ENCODE measurements at regions not wholly inside any gene's neighbourhood (a gene's known extent, or its start where the extent isn't known, plus 50 kb on each side); places are given as distances from the start of the nearest gene placed in this dataset.

DNA sequence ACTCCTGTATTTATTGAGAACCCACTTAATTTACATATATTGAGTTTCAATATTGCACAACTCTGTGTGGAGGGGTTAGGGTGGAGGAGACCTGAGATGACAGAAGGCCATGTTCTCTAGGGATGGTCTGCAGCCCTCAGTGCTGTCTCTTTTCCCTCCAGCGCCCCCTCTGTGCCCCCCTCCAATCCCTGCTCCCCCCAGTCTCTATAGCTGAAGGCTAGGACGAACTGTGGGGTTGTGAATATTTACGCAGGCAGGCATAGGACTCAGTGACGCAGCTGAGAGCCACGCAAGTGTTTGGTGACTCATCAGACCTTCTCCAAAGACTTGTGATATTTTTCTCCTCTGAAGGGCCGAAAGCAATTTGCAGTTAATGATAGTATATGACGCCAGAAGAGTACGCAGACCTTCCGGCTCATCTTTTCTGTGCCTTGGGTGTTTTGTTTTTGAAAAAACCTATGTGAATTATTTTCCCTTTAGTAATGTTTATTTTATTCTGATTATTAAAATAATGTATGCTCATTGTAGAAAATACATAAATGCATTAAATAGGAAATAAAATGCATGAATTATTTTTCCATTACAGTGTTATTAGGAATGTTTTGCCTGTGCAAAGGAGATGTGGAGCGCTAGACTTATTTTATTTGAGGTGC lies 85.3 kb downstream of the SLC25A47 start:
- DNase-seq (ENCODE audit: low spot score), result no peak

DNA sequence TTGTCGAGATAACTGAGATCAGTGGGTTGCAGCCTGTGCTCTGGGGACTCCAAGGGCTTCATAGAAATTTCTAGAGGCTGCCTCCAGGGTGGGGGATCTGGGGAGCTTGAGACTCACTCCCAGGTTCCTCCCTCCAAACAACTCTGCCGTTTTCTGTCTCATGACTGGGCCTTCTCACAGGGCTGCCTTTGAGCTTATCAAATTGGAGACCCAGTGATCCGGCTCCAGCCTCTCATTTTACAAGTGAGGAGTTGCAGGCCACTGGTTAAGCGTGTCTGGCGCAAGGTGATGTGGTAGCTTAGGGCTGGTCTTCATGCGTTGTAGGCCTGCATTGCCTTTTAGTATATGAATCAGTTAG lies 85.8 kb downstream of the SLC25A47 start:
- TF ChIP-seq, protein P1, sequence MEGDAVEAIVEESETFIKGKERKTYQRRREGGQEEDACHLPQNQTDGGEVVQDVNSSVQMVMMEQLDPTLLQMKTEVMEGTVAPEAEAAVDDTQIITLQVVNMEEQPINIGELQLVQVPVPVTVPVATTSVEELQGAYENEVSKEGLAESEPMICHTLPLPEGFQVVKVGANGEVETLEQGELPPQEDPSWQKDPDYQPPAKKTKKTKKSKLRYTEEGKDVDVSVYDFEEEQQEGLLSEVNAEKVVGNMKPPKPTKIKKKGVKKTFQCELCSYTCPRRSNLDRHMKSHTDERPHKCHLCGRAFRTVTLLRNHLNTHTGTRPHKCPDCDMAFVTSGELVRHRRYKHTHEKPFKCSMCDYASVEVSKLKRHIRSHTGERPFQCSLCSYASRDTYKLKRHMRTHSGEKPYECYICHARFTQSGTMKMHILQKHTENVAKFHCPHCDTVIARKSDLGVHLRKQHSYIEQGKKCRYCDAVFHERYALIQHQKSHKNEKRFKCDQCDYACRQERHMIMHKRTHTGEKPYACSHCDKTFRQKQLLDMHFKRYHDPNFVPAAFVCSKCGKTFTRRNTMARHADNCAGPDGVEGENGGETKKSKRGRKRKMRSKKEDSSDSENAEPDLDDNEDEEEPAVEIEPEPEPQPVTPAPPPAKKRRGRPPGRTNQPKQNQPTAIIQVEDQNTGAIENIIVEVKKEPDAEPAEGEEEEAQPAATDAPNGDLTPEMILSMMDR (IDR thresholded peaks at IDR 0.05; ENCODE audit: extremely low read depth, insufficient read depth, missing control alignments), result no peak
- DNase-seq (ENCODE audit: low spot score), result no peak
- in situ Hi-C loops (cut with MboI; ENCODE audit: low pct_unique_long_range_greater_than_20kb, low sequenced_read_pairs, unreplicated experiment), result no loop called here

More for the DNA sequence above, 85.3 kb downstream of the SLC25A47 start:
- in situ Hi-C loops (cut with MboI; ENCODE audit: low pct_unique_long_range_greater_than_20kb, low sequenced_read_pairs, unreplicated experiment), result no loop called here
- TF ChIP-seq, protein P1 (IDR thresholded peaks at IDR 0.05; ENCODE audit: extremely low read depth, insufficient read depth, missing control alignments), result no peak

DNA sequence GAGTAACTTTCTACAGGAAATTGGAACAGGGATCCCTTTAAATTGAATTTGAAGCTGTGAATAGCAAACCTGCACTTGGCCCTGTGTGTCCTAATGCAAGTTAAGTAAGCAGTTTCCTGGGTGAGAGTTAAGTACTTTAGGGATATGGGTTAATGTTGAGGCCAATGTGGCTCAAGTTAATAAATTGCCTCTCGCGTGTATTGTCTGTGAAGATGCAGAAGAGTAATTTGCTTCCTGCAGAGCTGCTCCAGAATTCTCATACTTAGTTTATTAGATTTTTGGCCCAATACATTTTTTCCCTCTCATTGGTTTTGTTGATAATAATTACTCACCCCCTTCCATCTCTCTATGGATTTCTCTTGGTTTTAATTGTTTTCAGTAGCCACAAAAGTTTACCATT lies 86.5 kb downstream of the SLC25A47 start:
- in situ Hi-C loops (cut with MboI; ENCODE audit: low pct_unique_long_range_greater_than_20kb, low sequenced_read_pairs, unreplicated experiment), result no loop called here
- TF ChIP-seq, protein P1 (IDR thresholded peaks at IDR 0.05; ENCODE audit: extremely low read depth, insufficient read depth, missing control alignments), result no peak
- no peak for DNase-seq (ENCODE audit: low spot score)

DNA sequence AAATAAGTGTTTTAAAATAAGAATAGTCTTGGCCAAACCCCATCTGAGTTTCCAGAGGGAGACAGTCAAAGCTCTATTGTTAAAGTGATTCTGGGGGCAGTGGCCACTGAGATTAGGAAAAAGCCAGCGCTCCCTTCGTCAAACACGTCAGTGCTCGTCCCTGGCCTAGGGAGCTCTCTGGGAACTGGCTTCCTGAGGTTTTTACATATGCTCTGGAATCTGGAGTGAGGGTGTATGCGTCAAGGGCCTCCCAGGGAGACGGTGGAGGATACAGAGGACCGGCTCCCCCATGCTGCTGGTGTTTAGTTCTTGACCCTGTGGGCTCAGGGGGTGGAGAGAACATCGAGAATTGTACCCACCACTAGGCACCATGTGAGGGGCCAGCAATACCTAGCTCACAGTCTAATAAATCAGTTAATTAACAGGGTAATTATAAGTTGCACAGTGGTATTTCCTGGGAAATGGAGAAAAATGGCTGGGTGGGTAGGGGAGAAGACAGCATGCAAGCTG lies 87.0 kb downstream of the SLC25A47 start:
- TF ChIP-seq, protein P1 (IDR thresholded peaks at IDR 0.05; ENCODE audit: extremely low read depth, insufficient read depth, missing control alignments), result no peak
- in situ Hi-C loops (cut with MboI; ENCODE audit: low pct_unique_long_range_greater_than_20kb, low sequenced_read_pairs, unreplicated experiment), result no loop called here
- no peak for DNase-seq (ENCODE audit: low spot score)

DNA sequence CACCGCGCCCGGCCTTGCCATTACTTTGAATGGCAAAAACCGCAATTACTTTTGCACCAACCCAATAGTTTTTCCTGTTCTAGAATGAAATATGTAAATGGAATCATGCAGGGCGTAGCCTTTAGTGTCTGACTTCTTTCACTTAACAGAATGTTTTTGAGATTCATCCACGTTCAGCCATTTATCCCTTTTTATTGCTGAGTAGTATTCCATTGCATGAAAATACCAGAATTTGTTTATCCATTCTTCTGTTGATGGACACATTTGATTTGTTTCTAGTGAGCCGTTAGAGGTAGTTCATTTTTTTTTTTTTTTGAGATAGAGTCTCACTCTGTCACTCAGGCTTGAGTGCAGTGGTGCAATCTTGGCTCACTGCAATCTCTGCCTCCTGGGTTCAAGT lies 90.6 kb downstream of the SLC25A47 start:
- TF ChIP-seq, protein P1 (IDR thresholded peaks at IDR 0.05; ENCODE audit: extremely low read depth, insufficient read depth, missing control alignments), result no peak
- no peak for DNase-seq (ENCODE audit: low spot score)
- in situ Hi-C loops (cut with MboI; ENCODE audit: low pct_unique_long_range_greater_than_20kb, low sequenced_read_pairs, unreplicated experiment), result no loop called here

DNA sequence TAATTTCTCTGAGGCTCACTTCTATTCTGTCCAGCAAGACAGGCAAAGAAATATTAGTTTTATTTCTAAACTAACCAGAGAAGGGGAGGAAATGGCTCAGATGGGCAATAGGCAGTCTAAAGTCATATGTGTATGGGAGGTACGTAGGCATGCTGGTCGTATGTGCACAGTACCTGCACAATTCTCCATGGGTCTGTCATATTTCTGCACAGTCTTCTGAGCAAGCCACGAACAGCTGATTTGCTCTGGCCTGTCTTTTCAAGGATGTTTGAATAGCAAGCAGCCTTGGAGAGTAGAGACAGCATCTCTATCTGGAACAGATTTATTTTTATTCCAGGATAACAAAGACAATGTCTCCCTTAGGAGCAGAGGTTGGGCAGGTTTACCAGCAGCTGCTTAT lies 92.1 kb downstream of the SLC25A47 start:
- in situ Hi-C loops (cut with MboI; ENCODE audit: low pct_unique_long_range_greater_than_20kb, low sequenced_read_pairs, unreplicated experiment), result no loop called here
- TF ChIP-seq, protein P1 (IDR thresholded peaks at IDR 0.05; ENCODE audit: extremely low read depth, insufficient read depth, missing control alignments), result no peak
- DNase-seq (ENCODE audit: low spot score), result no peak
